ENCODE measurements at regions not wholly inside any gene's neighbourhood (a gene's known extent, or its start where the extent isn't known, plus 50 kb on each side); places are given as distances from the start of the nearest gene placed in this dataset.

DNA sequence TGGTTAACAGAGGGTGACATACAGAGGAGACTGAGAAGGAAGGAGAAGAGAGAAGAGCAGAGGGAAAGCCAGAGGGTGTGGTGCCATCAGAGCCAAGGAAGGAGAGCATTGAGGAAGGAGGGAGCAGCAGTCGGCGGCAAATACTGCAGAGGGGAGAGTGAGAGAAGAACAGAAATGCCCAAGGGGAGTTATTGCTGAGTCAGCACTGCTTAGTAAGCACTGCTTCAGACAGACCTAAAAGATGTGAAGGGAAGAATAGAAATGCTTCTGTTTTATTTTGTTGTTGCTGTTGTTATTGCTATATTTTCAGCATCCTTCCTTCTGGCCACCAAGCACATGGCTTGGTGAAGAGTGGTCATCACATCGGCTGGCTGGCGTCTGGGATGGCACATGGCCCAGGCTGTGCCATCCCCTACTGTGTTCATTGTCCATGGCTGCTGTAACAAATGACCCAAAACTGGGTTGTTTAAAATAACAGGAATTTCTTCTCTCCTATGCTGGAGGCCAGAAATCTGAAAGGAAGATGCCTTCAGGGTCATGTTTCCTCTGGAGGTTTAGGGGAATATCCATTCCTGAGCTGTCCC is 204.1 kb upstream of the CNR1 start:
- intact Hi-C loops (cut with micrococcal nuclease) = no loop called here
- Histone ChIP-seq H3K79me2 (ENCODE audit: control insufficient read depth, insufficient read depth, low read length) (no peaks in the 10 kb centered on the region), H4K20me1 (ENCODE audit: control insufficient read depth, insufficient read depth, low read length, poor library complexity, severe bottlenecking) (no peaks in the 10 kb centered on the region), H3K9ac (ENCODE audit: low read length) (no peak overlapping the region), H3K4me3 (ENCODE audit: control extremely low read depth in 1 of 5, extremely low read depth in 1 of 5, insufficient read depth in 1 of 5, low read depth in 2 of 5, low read length in 4 of 5) (no peak overlapping the region), H3K4me1 (ENCODE audit: control insufficient read depth in 2 of 2, insufficient read depth in 2 of 2, low read length in 2 of 2) (peaks cover 5 to 7% of the 10 kb centered on the region in 2 donors), H3K36me3 (replicated peaks in 1 of 2; ENCODE audit: control extremely low read depth in 1 of 2, control insufficient read depth in 1 of 2, extremely low read depth in 1 of 2, insufficient read depth in 2 of 2, low read length in 1 of 2) (no peaks in the 10 kb centered on the region), H3K27me3 (replicated peaks in 1 of 4; ENCODE audit: control extremely low read depth in 1 of 4, control insufficient read depth in 3 of 4, insufficient read depth in 4 of 4, low read length in 3 of 4) (no peaks in the 10 kb centered on the region), H3K27ac (ENCODE audit: low read length in 2 of 2) (no peak overlapping the region), H3K9me3 (ENCODE audit: control extremely low read depth in 1 of 3, control insufficient read depth in 2 of 3, insufficient read depth in 1 of 3, low read length in 2 of 3) (no peaks in the 10 kb centered on the region), H2AFZ (ENCODE audit: insufficient read depth, low read depth, low read length, poor library complexity, severe bottlenecking) (no peak overlapping the region), H3K4me2 (replicated peaks; ENCODE audit: low read depth, low read length, poor library complexity, severe bottlenecking) (no peak overlapping the region)
- Mint-ChIP-seq H3K4me1 (peaks cover 3% of the 10 kb centered on the region), H3K4me3 (no peak overlapping the region), H3K27ac (no peak overlapping the region), H3K9me3 (ENCODE audit: insufficient read depth) (peaks cover 1% of the 10 kb centered on the region), H3K27me3 (peaks cover 31% of the 10 kb centered on the region)
- 93% methylated on average over 4 of the region's 4 CpGs for WGBS (ENCODE audit: insufficient coverage)
- ATAC-seq (ENCODE audit: low read depth) = no peak
- CTCF ChIA-PET = no interaction called here
- TF ChIP-seq EZH2 (IDR thresholded peaks at IDR 0.05; ENCODE audit: borderline replicate concordance, insufficient read depth, low read depth, low read length, poor library complexity, severe bottlenecking) = no peak
- no peak for TF ChIP-seq CTCF (IDR thresholded peaks at IDR 0.05)
- no peak for DNase-seq
- POLR2A ChIA-PET = no interaction called here

DNA sequence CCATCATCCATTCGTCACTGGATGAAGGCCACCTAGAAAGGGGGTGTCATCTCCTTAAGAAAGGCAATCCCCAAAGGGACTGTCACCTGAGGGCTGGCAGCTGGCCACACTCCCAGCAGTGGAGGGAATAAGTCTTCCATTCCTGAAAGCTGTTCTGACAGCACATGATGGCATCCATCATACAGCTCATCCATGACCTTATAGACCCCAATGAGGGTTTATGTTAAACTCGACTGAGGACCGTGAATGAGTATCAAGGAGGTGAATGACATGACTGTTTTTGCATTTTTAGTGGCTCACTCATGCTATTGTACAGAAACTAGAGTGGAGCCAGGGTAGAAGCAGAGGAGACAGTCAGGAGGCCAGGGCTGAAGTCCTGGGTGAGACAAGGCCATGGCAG is 203.1 kb upstream of the CNR1 start:
- intact Hi-C loops (cut with micrococcal nuclease) = no loop called here
- no peak overlapping the region for H3K4me3 ChIP-seq (ENCODE audit: control extremely low read depth in 1 of 5, extremely low read depth in 1 of 5, insufficient read depth in 1 of 5, low read depth in 2 of 5, low read length in 4 of 5)
- H3K79me2 ChIP-seq (ENCODE audit: control insufficient read depth, insufficient read depth, low read length) = no peaks in the 10 kb centered on the region
- CTCF ChIA-PET = no interaction called here
- no peak overlapping the region for H3K27ac ChIP-seq (ENCODE audit: low read length in 2 of 2)
- no peak overlapping the region for H3K9ac ChIP-seq (ENCODE audit: low read length)
- H3K36me3 ChIP-seq (replicated peaks in 1 of 2; ENCODE audit: control extremely low read depth in 1 of 2, control insufficient read depth in 1 of 2, extremely low read depth in 1 of 2, insufficient read depth in 2 of 2, low read length in 1 of 2) = no peaks in the 10 kb centered on the region
- no peaks in the 10 kb centered on the region for H3K9me3 ChIP-seq (ENCODE audit: control extremely low read depth in 1 of 3, control insufficient read depth in 2 of 3, insufficient read depth in 1 of 3, low read length in 2 of 3)
- peaks cover 5 to 7% of the 10 kb centered on the region in 2 donors for H3K4me1 ChIP-seq (ENCODE audit: control insufficient read depth in 2 of 2, insufficient read depth in 2 of 2, low read length in 2 of 2)
- DNase-seq (no peak), ATAC-seq (ENCODE audit: low read depth) (no peak)
- Mint-ChIP-seq H3K27me3 (peaks cover 25% of the 10 kb centered on the region), H3K4me3 (no peak overlapping the region), H3K9me3 (ENCODE audit: insufficient read depth) (peaks cover 1% of the 10 kb centered on the region), H3K27ac (no peak overlapping the region), H3K4me1 (peaks cover 3% of the 10 kb centered on the region)
- 81% methylated on average over 2 of the region's 3 CpGs for WGBS (ENCODE audit: insufficient coverage)
- POLR2A ChIA-PET = no interaction called here
- TF ChIP-seq EZH2 (IDR thresholded peaks at IDR 0.05; ENCODE audit: borderline replicate concordance, insufficient read depth, low read depth, low read length, poor library complexity, severe bottlenecking) = no peak
- no peak for TF ChIP-seq CTCF (IDR thresholded peaks at IDR 0.05)
- H2AFZ ChIP-seq (ENCODE audit: insufficient read depth, low read depth, low read length, poor library complexity, severe bottlenecking) = no peak overlapping the region
- no peaks in the 10 kb centered on the region for H3K27me3 ChIP-seq (replicated peaks in 1 of 4; ENCODE audit: control extremely low read depth in 1 of 4, control insufficient read depth in 3 of 4, insufficient read depth in 4 of 4, low read length in 3 of 4)
- H4K20me1 ChIP-seq (ENCODE audit: control insufficient read depth, insufficient read depth, low read length, poor library complexity, severe bottlenecking) = no peaks in the 10 kb centered on the region
- H3K4me2 ChIP-seq (replicated peaks; ENCODE audit: low read depth, low read length, poor library complexity, severe bottlenecking) = no peak overlapping the region

All from B cell (primary cell).